HG03064 (cell line): ENCODE measurements at regions not wholly inside any gene's neighbourhood (a gene's known extent, or its start where the extent isn't known, plus 50 kb on each side); places are given as distances from the start of the nearest gene placed in this dataset.
"Not testable (repeated sequence)": the region's sequence is repeated elsewhere in the genome, so short reads cannot be mapped to it uniquely, and the experiment has no call there.

Experiments used
- ATAC-seq: cut with Tn5 transposase; IDR thresholded peaks from one replicate; pipeline ENCODE4 v1.9.1; 2021; ENCODE audit warnings: low read depth; ENCODE audit not compliant: unreplicated experiment

DNA sequence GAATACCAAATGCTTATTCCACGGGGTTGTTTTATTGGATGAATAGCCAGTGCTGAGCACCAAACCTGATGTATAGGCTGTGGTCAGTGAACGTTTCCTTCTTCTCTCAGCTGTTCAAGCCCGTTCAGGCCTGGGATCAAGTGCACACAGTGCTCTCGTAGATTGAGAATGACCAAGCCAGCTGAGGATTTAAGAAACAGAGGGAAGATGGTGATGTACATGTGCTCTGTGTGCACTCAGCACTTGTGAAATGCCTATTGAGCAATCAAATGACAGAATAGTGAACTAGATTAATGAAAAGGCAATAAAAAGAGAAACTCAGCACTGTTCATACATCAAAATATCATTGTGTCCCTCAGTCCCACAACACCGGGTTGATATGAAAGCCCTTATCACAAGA lies 302.5 kb downstream of the BMPER start:
- ATAC-seq = no peak

DNA sequence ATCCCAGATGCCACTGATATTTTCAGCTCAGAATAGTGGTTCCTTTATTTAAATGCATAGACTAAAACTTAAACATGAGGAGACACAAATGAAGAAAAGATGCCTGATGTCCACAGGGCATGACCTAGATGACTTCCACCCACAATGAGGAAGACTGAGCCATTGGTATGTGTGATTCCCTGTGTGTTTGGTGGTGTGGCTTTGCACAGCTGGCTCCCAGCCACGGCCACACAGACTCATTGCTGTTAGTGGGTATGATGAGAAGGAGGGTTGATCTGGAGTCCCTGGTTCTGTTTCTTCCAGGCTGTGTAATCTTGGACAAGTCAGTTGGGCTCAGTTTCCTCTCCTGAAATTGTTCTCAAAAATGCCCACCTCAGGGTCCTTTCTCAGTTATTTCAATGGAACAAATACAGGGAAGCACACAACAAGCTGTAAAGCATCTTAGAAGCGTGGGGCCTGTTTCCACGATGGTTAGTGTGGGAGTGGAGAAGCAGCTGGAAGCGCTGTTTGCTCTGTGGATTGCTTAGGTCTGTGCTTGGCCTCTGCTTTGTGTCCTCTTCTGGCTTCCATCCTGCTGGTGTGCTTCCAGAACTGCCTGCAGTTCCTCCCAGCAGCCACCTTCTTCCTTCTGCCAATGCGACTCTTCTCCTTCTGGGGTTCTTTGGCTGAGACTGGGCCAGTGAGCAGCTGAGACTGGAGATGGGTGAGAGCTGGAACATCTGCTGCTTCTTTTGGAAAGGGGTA lies 303.7 kb downstream of the BMPER start:
- no peak for ATAC-seq

DNA sequence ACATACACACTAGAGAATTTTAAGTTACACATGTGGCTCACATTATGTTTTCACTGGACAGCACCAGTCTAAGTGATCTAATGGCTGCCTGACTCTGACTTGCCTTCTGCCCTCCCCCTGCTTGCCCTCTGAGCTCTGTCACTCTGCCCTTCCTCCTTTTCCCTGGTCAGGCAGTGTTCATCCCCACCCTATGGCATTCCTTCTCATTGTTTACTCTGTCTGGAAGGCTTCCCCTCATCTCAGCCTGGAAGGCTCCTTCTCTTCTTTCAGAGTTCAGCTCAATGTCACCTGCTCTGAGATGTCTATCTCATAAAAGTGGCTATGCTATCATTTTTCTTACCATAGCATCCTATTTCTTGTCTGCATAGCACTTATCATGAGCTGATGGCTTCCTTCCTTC lies 305.7 kb downstream of the BMPER start:
- no peak for ATAC-seq

DNA sequence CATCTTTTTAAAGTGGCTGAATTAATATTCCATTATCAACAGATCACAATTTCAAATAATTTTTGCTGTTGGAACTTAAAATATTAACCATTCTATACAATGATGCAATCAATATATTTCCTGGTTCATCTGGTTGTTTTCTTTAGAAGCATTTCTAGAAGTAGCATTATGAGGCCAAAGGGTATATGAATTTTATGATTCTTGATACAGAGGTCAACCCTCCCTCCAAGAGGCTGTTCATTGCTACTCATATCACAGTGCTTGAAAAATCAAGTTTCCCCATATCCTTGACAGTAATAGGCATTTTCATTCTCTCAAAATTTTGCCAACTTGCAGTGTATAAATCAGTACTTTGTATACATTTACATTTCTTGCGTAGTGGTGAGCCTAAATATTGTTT lies 312.6 kb downstream of the BMPER start:
- ATAC-seq = no peak

DNA sequence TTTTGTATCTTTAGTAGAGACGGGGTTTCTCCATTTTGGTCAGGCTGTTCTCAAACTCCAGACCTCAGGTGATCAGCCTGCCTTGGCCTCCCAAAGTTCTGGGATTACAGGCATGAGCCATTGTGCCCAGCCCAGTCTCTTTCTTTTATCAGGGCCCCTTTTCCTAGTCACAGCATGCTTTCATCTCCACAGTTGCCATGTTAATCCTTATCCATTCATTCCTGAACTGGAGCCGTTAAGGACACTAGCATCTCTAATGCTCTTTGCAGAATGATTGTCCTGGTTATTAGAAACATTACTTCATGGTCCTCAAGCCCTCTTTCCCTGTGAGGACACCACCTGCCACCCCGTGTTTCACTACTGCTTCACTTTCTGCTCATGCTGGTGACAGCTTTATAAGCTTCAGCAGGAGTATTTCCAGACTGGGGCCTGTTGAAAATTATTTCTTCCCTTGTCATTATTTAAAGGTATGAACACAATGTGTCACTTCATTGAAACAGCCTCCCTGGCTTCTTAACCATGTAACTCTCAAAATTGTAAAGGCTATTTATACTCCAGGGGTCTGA lies 313.9 kb downstream of the BMPER start:
- no peak for ATAC-seq

DNA sequence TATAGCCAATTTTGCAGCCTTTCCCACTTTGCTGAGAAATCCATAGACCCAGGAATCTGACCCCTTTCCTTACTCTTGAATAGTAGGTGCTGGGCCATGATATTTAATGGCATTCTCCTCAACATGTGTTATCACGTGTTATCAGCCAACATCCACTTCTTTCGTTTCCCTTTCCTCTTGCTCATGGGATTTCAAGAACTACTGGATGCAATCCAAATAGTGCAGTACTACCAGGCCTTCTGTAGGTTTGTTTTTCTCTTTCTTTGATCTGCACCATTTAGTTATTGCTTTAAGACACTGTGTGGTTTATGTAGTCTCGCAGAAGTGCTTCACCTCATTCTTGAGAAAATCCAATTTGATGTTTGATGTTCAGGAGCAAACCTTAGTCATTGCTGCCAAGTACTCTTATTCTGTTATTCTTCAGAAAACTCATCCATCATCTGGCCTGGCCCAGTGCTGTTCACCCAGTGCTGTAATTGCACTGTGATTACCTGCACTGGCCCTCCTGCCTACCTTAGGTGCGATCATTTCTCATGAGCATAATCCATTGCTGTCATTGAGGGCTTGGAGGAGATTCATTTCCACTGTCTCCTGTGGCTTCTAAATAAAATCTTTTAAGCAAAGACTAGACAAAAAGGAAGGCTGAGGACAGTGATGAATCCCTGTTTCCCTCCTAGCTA lies 315.3 kb downstream of the BMPER start:
- no peak for ATAC-seq

DNA sequence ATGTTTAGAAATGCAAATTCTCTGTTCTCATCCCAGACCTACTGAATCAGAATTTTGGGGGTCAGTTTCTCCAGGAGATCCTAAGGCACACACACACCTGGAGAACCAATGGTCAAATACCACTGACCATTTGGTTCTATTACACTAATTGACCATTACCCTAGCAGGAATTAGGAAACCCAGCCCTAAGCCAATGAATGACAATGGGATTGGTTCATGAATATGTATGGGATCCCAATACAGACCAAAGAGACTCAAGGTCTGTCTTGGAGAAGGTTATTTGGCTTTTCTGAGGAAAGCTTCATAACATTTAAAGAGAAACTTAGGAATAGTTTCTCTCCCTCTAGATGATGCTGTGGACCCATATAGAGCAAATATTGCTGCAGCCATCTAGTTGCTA lies 317.0 kb downstream of the BMPER start:
- ATAC-seq = no peak

DNA sequence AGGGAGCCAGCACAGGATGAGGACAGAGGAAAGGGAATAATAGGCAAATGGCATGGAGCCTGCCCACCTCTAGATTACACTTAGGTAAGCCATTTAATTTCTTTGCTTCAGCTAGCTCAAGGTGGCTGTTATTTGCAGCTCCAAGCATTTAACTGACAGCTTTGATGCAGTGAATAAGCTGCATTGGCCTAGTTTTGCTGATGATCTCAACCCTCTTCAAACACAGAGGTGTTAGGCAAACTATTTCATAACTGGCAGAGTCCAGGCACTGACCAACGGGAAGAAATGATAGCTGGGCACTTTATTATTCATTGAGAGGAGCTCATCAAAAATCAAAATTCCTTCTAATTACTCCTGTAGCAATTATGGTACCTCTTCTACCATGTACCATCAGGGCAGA lies 317.4 kb downstream of the BMPER start:
- ATAC-seq = no peak

DNA sequence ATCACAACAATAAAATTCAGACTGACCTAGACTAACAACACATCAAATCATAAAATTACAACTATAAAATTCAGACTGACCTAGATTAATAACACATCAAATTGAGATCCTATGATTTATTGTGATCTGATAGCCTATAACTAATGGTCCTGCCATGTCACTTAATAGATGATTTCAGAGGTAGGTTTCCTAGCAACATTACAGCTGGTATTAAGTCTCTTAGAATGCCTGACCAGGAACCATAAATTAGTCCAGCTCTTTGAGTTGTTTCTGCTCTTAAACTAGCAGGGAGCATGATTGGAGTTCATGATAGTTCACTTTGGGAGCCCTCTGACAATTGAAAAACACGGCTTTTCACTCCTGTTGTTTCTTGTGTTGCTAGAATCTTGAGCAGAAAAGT lies 318.9 kb downstream of the BMPER start:
- ATAC-seq = no peak

DNA sequence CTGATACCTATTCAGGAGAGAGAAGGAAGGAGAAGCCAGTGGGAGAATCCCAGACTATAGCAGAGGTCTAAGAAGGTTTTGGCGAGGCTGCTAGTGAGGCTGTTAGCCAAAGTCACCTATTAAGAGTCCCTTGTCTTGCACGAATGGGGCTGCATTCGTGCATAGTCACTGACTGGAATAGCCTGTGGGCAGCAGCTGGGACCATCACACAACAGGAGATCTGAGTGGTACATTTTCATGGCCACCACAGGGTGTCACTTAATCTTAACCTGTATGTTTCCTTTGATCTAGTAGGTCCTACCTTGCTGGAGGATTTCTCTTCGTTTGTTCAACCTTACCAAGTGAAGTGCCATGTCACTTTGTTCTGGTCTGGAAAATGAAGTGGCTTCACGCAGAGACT lies 319.9 kb downstream of the BMPER start:
- no peak for ATAC-seq

DNA sequence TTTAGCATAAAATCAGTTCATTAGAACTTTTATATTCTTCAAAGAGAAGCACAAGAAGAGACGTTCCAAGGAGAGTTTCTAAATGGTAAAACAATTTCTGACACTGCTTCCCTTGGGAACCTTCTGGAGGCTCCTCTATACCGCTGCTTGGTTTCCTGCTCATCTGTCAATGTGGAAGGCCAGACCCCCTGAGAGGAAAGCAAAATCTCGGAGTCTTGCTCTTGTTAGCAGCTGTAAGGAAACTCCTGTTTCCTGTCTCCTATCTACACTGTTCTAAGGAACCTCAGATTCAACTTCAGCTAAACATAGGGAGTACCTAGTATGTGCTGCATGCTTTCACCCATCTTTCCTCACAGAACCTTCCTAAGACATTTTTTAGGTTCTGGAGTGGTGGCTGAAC lies 322.2 kb downstream of the BMPER start:
- ATAC-seq = no peak

DNA sequence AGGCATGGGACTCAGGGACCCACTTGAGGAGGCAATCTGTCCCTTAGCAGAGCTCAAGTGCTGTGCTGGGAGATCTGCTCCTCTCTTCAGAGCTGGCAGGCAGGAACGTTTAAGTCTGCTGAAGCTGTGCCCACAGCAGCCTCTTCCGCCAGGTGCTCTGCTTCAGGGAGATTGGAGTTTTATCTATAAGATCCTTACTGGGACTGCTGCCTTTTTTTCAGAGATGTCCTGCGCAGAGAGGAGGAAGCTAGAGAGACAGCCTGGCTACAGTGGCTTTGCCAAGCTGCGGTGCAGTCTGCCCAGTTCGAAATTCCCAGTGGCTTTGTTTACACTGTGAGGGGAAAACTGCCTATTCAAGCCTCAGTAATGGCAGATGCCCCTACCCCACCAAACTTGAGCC lies 329.8 kb downstream of the BMPER start:
- not testable (repeated sequence) for ATAC-seq

DNA sequence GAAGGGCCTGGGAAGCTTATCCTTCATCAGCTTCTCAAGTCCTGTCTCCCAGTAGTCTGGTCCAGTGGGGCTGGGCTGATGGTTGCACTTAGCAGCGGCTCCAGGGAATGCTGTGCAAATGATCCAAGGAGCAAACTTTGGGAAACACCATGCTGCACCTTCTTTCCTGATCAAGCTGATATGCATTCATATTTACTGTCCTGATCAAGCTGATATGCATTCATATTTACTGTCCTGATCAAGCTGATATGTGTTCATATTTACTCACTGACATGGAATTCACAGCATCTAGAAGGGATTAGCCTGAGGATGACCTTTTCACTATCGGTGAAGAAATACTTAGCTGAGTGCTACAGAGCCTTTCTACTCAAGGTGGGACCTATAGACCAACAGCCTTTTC lies 330.7 kb downstream of the BMPER start:
- ATAC-seq = no peak

DNA sequence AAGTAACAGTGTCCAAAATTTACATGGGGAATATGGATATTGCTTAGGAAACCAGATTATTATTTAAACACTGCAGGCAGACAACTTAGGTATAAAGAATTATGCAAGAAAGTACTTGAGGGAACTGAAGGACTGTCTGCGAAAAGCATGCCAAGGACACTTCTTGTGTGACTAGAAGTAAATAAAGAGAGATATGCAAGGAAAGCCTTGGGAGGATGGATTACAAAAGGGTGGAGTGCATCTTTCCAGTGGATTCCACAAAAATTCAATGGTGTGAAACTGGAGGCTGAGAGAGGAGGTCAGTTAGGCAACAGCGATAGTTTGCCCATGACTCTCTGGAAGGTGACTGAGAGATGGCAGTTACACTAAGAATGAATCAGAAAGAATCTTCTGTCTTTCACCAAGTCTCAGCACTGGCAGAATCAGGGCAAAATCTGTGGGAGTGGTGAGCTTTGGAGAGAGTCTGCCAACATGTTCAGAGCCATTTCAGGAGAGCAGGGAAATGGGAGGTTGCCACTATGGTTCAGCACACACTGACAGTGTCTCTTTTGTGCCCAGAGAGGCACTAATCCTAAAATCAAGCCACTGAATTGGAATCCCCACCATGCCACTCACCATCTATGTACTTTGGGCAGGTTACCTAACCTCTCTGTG lies 331.6 kb downstream of the BMPER start:
- ATAC-seq = no peak

DNA sequence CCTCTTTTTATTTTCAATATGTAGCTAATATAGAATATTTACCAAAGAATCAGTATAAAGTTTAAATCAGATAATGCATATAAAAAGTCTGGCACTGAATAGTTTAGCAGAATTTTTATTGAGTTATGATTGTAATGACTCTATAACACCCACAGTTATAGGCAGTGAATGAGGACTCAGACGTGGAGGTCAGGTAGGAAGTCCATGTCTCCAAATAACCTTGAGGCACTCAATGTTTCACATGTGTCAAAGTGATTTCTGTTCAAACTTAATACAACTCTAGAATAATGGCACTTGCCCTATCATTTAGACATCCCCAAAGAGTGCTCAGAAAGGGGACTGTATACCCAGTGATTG lies 332.1 kb downstream of the BMPER start:
- ATAC-seq = no peak

DNA sequence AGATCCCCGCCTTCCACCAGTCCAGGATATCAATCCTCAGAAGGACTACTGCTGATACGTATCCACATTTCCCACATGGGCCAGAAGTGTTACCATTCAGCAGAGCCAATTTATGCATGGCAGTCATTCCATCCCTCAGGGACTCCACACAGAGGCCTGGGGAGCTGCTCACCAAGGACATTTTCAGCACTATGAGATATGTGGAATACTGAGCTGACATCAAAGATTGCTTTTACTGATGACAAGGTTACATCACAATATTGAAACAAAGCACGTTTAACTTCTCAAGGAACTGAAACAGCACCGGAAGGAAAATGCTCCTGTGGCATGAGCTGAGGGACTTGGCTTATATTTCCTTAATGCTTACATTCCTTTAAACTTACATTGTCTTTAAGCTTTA lies 335.1 kb downstream of the BMPER start:
- no peak for ATAC-seq

DNA sequence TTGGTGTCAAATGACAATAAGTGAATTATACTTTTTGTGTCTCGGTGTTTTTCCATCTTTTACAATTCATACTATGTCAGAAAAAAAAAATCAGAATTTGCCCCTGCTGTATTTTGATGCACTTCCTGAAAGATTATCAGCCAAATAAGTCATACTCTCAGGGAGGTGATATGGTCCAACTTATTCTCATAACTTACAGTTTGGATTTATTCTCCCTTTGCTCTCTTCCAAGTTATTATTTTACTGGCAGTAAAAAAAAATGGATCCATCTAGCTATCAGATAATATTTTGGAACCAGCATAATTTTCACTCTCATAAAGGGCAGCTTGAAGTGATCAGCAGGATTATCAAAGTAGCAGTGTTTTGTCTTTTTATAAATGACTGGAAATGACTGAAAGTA lies 337.1 kb downstream of the BMPER start:
- no peak for ATAC-seq

DNA sequence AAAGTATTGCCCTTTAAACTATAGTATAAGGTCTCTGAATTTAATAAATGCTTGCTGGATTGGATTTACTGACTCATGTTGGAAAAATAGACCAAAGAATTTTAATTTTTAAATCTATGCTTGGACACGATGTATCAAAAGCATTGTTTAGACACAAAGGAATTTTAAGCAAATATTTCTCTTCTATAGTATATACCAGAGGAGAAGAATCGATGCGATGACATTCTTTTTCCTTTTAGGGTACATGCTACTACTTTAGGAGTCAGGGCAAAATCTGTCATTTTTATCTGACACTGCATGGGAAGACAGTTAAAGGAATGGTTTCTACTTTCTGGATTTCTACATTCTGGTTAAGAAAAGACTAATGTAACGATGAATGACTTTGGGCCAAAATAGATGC lies 339.9 kb downstream of the BMPER start:
- no peak for ATAC-seq

DNA sequence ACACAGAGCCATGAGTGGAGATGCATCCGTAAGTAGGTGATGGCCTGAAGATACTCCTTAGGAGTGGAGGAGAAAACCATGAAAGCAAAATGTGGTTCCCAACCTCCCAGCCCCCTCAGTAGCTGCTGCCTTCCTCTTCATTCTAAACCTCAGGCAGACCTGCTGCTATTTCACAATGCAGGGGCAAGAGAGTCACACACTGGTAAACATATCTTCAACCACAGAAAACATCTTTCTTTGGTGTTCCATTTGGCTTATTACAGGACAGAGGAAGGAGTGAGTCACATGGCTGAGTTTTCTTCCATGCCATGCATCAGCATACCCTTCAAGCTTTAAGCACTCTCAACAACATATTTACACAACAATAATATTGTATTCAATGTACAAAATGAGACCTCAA lies 342.1 kb downstream of the BMPER start:
- ATAC-seq = no peak

DNA sequence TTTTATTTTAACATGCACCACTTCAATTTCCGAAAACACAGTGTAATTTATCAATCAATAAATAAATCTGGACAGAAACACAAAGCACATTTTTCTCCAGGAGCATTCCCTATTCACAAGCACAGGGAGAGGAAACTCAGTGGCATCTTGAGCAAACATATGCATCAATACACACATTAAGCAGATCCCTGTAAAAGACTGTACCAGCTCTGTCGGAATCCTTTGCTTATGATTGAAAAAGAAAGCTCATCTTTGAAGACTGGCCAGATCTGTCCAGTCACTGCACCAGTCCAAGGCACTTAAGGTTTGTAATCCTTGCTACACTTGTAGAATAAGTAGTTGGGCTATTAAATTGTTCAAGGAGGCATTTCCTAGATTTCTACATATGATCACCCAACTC lies 343.9 kb downstream of the BMPER start:
- ATAC-seq = no peak

DNA sequence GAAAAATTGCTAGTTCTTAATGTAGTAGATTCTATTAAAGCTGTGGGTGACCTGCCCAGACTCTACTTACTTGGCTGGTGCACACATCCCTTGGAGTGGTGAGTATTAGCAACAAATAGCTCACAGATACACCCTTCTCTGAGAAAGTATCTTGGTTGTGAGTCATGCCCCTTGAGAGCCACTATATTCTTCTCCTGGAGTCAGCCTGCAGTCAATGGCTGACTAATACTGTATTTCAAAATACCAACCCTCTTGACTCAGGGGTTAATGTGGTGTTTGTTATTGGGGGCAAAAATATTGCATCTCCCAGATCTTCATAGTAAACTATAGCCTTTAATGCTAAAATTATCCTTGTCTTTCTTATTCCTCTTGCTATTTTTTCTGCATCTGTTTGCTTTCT lies 354.9 kb downstream of the BMPER start:
- ATAC-seq = no peak

DNA sequence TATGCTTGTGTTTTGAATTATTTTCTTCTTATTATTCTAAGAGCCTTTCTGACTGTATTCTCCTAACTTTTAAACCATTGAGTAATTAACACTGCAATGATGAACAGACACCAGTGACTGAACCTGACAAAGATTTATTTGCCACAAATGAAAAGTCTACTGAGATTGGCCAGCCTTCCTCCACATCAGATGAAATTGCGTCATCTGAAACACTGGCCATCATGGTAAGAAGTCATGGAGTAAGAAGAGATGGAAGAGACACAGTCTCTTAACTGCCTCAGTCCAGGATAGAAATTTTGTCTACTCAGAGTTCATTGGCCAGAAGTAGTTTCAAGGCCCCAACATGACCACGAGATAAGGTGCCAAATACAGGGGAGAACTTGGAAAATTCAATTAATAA lies 357.8 kb downstream of the BMPER start:
- no peak for ATAC-seq
